ENCODE measurements at regions not wholly inside any gene's neighbourhood (a gene's known extent, or its start where the extent isn't known, plus 50 kb on each side); places are given as distances from the start of the nearest gene placed in this dataset.

GRCh38 chr2:42922790-42923579, 130.6 kb upstream of the HAAO start:
- Histone ChIP-seq H3K27ac (peak overlapping the region; percentile 80 to 82), H3K4me3 (no peak overlapping the region), H3K4me1 (peaks cover 0 to 60% of the 10 kb centered on the region in 2 donors), H3K36me3 (no peaks in the 10 kb centered on the region), H3K9me3 (no peaks in the 10 kb centered on the region), H3K27me3 (no peaks in the 10 kb centered on the region)
- peak; percentile 83 for DNase-seq (ENCODE audit: low spot score)
- TF ChIP-seq CTCF (IDR thresholded peaks at IDR 0.05) = no peak

GRCh38 chr2:42922293-42922692, 129.9 kb upstream of the HAAO start:
- H3K4me1 ChIP-seq = peaks cover 0 to 57% of the 10 kb centered on the region in 2 donors
- H3K27me3 ChIP-seq = no peaks in the 10 kb centered on the region
- no peaks in the 10 kb centered on the region for H3K9me3 ChIP-seq
- peak overlapping the region; percentile 80 to 82 for H3K27ac ChIP-seq
- no peak overlapping the region for H3K4me3 ChIP-seq
- DNase-seq (ENCODE audit: low spot score) = no peak
- H3K36me3 ChIP-seq = no peaks in the 10 kb centered on the region
- no peak for TF ChIP-seq CTCF (IDR thresholded peaks at IDR 0.05)

- H3K4me1 ChIP-seq = peaks cover 0 to 57% of the 10 kb centered on the region in 2 donors
- no peak for TF ChIP-seq CTCF (IDR thresholded peaks at IDR 0.05)
- no peak for DNase-seq (ENCODE audit: low spot score)
Observed at GRCh38 chr2:42921721-42922120, 129.3 kb upstream of the HAAO start.

GRCh38 chr2:42921147-42921520, 128.8 kb upstream of the HAAO start:
- Histone ChIP-seq H3K27ac (no peak overlapping the region), H3K4me1 (peaks cover 0 to 51% of the 10 kb centered on the region in 2 donors), H3K36me3 (no peaks in the 10 kb centered on the region), H3K4me3 (no peak overlapping the region), H3K9me3 (no peaks in the 10 kb centered on the region), H3K27me3 (no peaks in the 10 kb centered on the region)
- no peak for DNase-seq (ENCODE audit: low spot score)
- TF ChIP-seq CTCF (IDR thresholded peaks at IDR 0.05) = no peak

More at GRCh38 chr2:42921721-42922120, 129.3 kb upstream of the HAAO start:
- Histone ChIP-seq H3K27ac (peak overlapping the region; percentile 80 to 82), H3K4me3 (no peak overlapping the region), H3K36me3 (no peaks in the 10 kb centered on the region), H3K27me3 (no peaks in the 10 kb centered on the region), H3K9me3 (no peaks in the 10 kb centered on the region)

GRCh38 chr2:42920446-42921146, 128.2 kb upstream of the HAAO start:
- Histone ChIP-seq H3K4me1 (peaks cover 0 to 45% of the 10 kb centered on the region in 2 donors), H3K36me3 (no peaks in the 10 kb centered on the region)
- DNase-seq (ENCODE audit: low spot score) = no peak

More at GRCh38 chr2:42920446-42921146, 128.2 kb upstream of the HAAO start:
- H3K9me3 ChIP-seq = no peaks in the 10 kb centered on the region
- H3K27me3 ChIP-seq = no peaks in the 10 kb centered on the region
- H3K4me3 ChIP-seq = no peak overlapping the region
- no peak for TF ChIP-seq CTCF (IDR thresholded peaks at IDR 0.05)
- no peak overlapping the region for H3K27ac ChIP-seq
